H9 (cell line): ENCODE measurements at regions not wholly inside any gene's neighbourhood (a gene's known extent, or its start where the extent isn't known, plus 50 kb on each side); places are given as distances from the start of the nearest gene placed in this dataset.

Experiments used
- DNase-seq: peaks from one replicate; pipeline ENCODE4 v3.0.0-alpha.2; 2017
- H2AFZ ChIP-seq: one replicate; pipeline ENCODE4 v1.6.1; 2013; ENCODE audit warnings: mild to moderate bottlenecking, low read length, control low read depth, moderate library complexity
- H2AK5ac ChIP-seq: 2 replicates; pipeline ENCODE4 v1.6.1; 2013; ENCODE audit warnings: low read length, control low read depth, mixed read lengths; ENCODE audit not compliant: insufficient read length
- H2BK120ac ChIP-seq: one replicate; pipeline ENCODE4 v1.6.1; 2013; ENCODE audit warnings: low read depth, mild to moderate bottlenecking, low read length, control low read depth, inconsistent platforms; ENCODE audit not compliant: poor library complexity, severe bottlenecking
- H2BK12ac ChIP-seq: 2 replicates; pipeline ENCODE4 v1.6.1; 2013; ENCODE audit warnings: low read length, control low read depth, mixed read lengths, low read depth; ENCODE audit not compliant: insufficient read length
- H2BK15ac ChIP-seq: 2 replicates; pipeline ENCODE4 v1.6.1; 2013; ENCODE audit warnings: low read depth, low read length, control low read depth
- H2BK20ac ChIP-seq: one replicate; pipeline ENCODE4 v1.6.1; 2013; ENCODE audit warnings: low read depth, mild to moderate bottlenecking, low read length, control low read depth, inconsistent platforms; ENCODE audit not compliant: poor library complexity, severe bottlenecking
- H2BK5ac ChIP-seq: 2 replicates; pipeline ENCODE4 v1.6.1; 2013; ENCODE audit warnings: low read length, control low read depth, mixed read lengths; ENCODE audit not compliant: insufficient read length
- H3K14ac ChIP-seq: 2 replicates; pipeline ENCODE4 v1.6.1; 2013; ENCODE audit warnings: low read length, control low read depth; ENCODE audit not compliant: insufficient read depth
- H3K18ac ChIP-seq: 2 replicates; pipeline ENCODE4 v1.6.1; 2013; ENCODE audit warnings: low read depth, mild to moderate bottlenecking, mixed read lengths, low read length, control low read depth; ENCODE audit not compliant: insufficient read length
- H3K23ac ChIP-seq: 2 replicates; pipeline ENCODE4 v1.6.1; 2013; ENCODE audit warnings: low read length, control low read depth, mixed read lengths, low read depth; ENCODE audit not compliant: insufficient read length
- H3K23me2 ChIP-seq: 2 replicates; pipeline ENCODE4 v1.6.1; 2013; ENCODE audit warnings: low read depth, mild to moderate bottlenecking, mixed read lengths, low read length, control low read depth; ENCODE audit not compliant: insufficient read length, poor library complexity, severe bottlenecking
- H3K27ac ChIP-seq: 2 replicates; pipeline ENCODE4 v1.5.1; 2013; ENCODE audit warnings: low read length, control low read depth, mixed read lengths, low read depth; ENCODE audit not compliant: insufficient read length
- H3K27me3 ChIP-seq: 2 replicates; pipeline ENCODE4 v1.6.1; 2013; ENCODE audit warnings: low read length, control low read depth, inconsistent platforms; ENCODE audit not compliant: insufficient read depth
- H3K4ac ChIP-seq: 2 replicates; pipeline ENCODE4 v1.6.1; 2013; ENCODE audit warnings: low read depth, mild to moderate bottlenecking, control low read depth, inconsistent platforms, low read length, moderate library complexity
- H3K4me1 ChIP-seq: 2 replicates; pipeline ENCODE4 v1.6.1; 2013; ENCODE audit warnings: low read length, control low read depth, inconsistent platforms; ENCODE audit not compliant: insufficient read depth
- H3K4me2 ChIP-seq: 2 replicates; pipeline ENCODE4 v1.6.1; 2013; ENCODE audit warnings: low read length, control low read depth, mixed read lengths; ENCODE audit not compliant: insufficient read length, insufficient read depth
- H3K56ac ChIP-seq: 2 replicates; pipeline ENCODE4 v1.6.1; 2013; ENCODE audit warnings: low read depth, mild to moderate bottlenecking, mixed read lengths, low read length, control low read depth; ENCODE audit not compliant: insufficient read length
- H3K79me1 ChIP-seq: 2 replicates; pipeline ENCODE4 v1.6.1; 2013; ENCODE audit warnings: low read depth, mild to moderate bottlenecking, moderate library complexity, low read length, control low read depth, inconsistent platforms; ENCODE audit not compliant: insufficient read depth, poor library complexity, severe bottlenecking
- H3K79me2 ChIP-seq: 2 replicates; pipeline ENCODE4 v1.6.1; 2013; ENCODE audit warnings: low read length, control low read depth, inconsistent platforms; ENCODE audit not compliant: insufficient read depth
- H3K9ac ChIP-seq: 2 replicates; pipeline ENCODE4 v1.6.1; 2013; ENCODE audit warnings: low read length, control low read depth, mixed read lengths; ENCODE audit not compliant: insufficient read length; ENCODE audit errors: extremely low read depth
- H3K9me3 ChIP-seq: one replicate; pipeline ENCODE4 v1.6.1; 2013; ENCODE audit warnings: low read depth, low read length, inconsistent platforms; ENCODE audit not compliant: control insufficient read depth
- H3T11ph ChIP-seq: one replicate; pipeline ENCODE4 v1.6.1; 2013; ENCODE audit warnings: mild to moderate bottlenecking, low read length, control low read depth, inconsistent platforms
- H4K20me1 ChIP-seq: one replicate; pipeline ENCODE4 v1.6.1; 2013; ENCODE audit not compliant: control insufficient read depth, insufficient read length, insufficient read depth
- H4K5ac ChIP-seq: 2 replicates; pipeline ENCODE4 v1.6.1; 2013; ENCODE audit warnings: low read depth, mild to moderate bottlenecking, mixed read lengths, low read length, control low read depth; ENCODE audit not compliant: insufficient read length
- H4K8ac ChIP-seq: replicated peaks from 2 replicates; pipeline ENCODE4 v1.6.1; 2013; ENCODE audit warnings: low read length, control low read depth, mixed read lengths, low read depth; ENCODE audit not compliant: insufficient read length
- H4K91ac ChIP-seq: 2 replicates; pipeline ENCODE4 v1.6.1; 2013; ENCODE audit warnings: low read depth, mild to moderate bottlenecking, moderate library complexity, mixed read lengths, low read length, control low read depth; ENCODE audit not compliant: insufficient read length
- H3K27ac Mint-ChIP-seq, 3 experiments: 2 replicates in 2 of 3; 3 replicates in 1 of 3; pipeline ENCODE4 v1.8.0; 2020 to 2021; ENCODE audit warnings: mixed read lengths in 3 of 3, mild to moderate bottlenecking in 1 of 3, moderate library complexity in 1 of 3
- H3K27me3 Mint-ChIP-seq: 2 replicates; pipeline ENCODE4 v1.8.0; 2021; ENCODE audit warnings: low read depth, mild to moderate bottlenecking, moderate library complexity, mixed read lengths
- H3K36me3 Mint-ChIP-seq, 3 experiments: 2 replicates in 2 of 3; 3 replicates in 1 of 3; pipeline ENCODE4 v1.8.0; 2020 to 2021; ENCODE audit warnings: low read depth in 3 of 3, mixed read lengths in 3 of 3; ENCODE audit not compliant: insufficient read depth in 1 of 3
- H3K4me1 Mint-ChIP-seq, 2 experiments: 2 replicates each; pipeline ENCODE4 v1.8.0; 2020; ENCODE audit warnings: mixed read lengths in 2 of 2
- H3K4me3 Mint-ChIP-seq, 2 experiments: 2 replicates in 1 of 2; 3 replicates in 1 of 2; pipeline ENCODE4 v1.8.0; 2020 to 2021; ENCODE audit warnings: mild to moderate bottlenecking in 2 of 2, mixed read lengths in 2 of 2, moderate library complexity in 1 of 2
- H3K9me3 Mint-ChIP-seq, 2 experiments: 2 replicates in 1 of 2; 3 replicates in 1 of 2; pipeline ENCODE4 v1.8.0; 2020; ENCODE audit warnings: mild to moderate bottlenecking in 2 of 2, mixed read lengths in 2 of 2, moderate library complexity in 1 of 2
- CTCF ChIP-seq: fragments of 200-600 bp; sonication (generic); conservative IDR thresholded peaks from 3 replicates; pipeline ENCODE4 v1.8.0; 2021; ENCODE audit warnings: antibody characterized with exemption, mild to moderate bottlenecking
- WGBS: extraction: QIAGEN DNeasy Blood & Tissue Kit; methylation state at CpG from one replicate; pipeline ENCODE4 v1.1.7; 2013; ENCODE audit warnings: missing lambda C conversion rate, low lambda C conversion rate, mixed read lengths; ENCODE audit not compliant: insufficient read length; ENCODE audit errors: extremely low coverage; 5-methylcytosine and 5-hydroxymethylcytosine counted together

- Histone ChIP-seq H4K5ac (no peak overlapping the region), H3K56ac (no peak overlapping the region), H2BK15ac (no peak overlapping the region), H4K8ac (no peak overlapping the region), H3K79me1 (no peaks in the 10 kb centered on the region), H3K4me1 (no peaks in the 10 kb centered on the region), H2BK20ac (no peak overlapping the region), H3K27ac (no peak overlapping the region), H3K14ac (no peak overlapping the region), H2BK5ac (no peak overlapping the region), H3K23me2 (no peaks in the 10 kb centered on the region), H3T11ph (no peak overlapping the region), H3K4me2 (no peak overlapping the region), H3K4ac (no peak overlapping the region), H3K23ac (no peak overlapping the region), H4K91ac (no peak overlapping the region), H2AK5ac (no peak overlapping the region), H2BK120ac (no peak overlapping the region), H4K20me1 (no peaks in the 10 kb centered on the region), H3K18ac (no peak overlapping the region), H3K27me3 (no peaks in the 10 kb centered on the region), H3K9me3 (no peaks in the 10 kb centered on the region), H2BK12ac (no peak overlapping the region), H3K79me2 (no peaks in the 10 kb centered on the region), H2AFZ (no peak overlapping the region), H3K9ac (no peak overlapping the region)
- Mint-ChIP-seq H3K4me1 (no peaks in the 10 kb centered on the region), H3K4me3 (no peak overlapping the region; a peak in 1 of 5 replicates), H3K9me3 (peaks cover 8 to 9% of the 10 kb centered on the region in 2 experiments), H3K27ac (no peak overlapping the region), H3K27me3 (no peaks in the 10 kb centered on the region; the same call in 1 of the 2 replicates), H3K36me3 (peaks cover 0 to 6% (median 4%) of the 10 kb centered on the region in 3 experiments; a peak in 5 of 7 replicates)
- WGBS: no CpG with 5 or more reads among the region's 4 CpGs
- no peak for TF ChIP-seq CTCF
- DNase-seq: no peak
Observed at GRCh38 chr18:70709144-70709543, 420.3 kb downstream of the SOCS6 start.
